Fibroblast of lung (primary cell): ENCODE measurements at regions not wholly inside any gene's neighbourhood (a gene's known extent, or its start where the extent isn't known, plus 50 kb on each side); places are given as distances from the start of the nearest gene placed in this dataset.

ENCODE experiments used
- EZH2 ChIP-seq: IDR thresholded peaks from 2 replicates; pipeline ENCODE4 v1.5.1; 2012; ENCODE audit warnings: low read length, control low read depth, mild to moderate bottlenecking; ENCODE audit errors: missing control alignments
- TF ChIP-seq, protein P1 (sequence below), 2 donors: IDR thresholded peaks in 1 of 2; conservative IDR thresholded peaks in 1 of 2; 1 replicate in 1 of 2; 2 replicates in 1 of 2; pipeline ENCODE4 v1.5.1; 2011 to 2012; ENCODE audit warnings: low read length in 2 of 2, control low read depth in 1 of 2, inconsistent platforms in 1 of 2, low read depth in 1 of 2, mild to moderate bottlenecking in 1 of 2

DNA sequence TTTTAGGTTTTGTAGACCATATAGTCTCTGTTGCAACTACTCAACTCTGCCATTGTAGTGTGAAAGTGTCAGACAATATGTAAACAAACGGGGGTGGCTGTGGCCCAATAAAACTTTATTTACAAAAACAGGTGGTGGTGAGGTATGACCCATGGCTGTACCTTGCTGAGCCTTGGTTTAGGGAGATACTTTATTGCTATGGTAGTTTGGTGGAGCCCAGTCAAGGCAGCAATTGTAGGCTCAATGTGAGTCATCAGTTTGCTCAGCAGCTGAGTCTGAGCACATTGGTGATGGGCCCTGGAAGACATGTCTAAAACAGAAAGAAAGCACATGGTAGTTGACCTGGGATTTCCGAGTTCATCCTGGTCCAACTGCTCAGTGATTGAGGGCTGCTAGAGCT, 242.5 kb downstream of the REEP3 start:
- TF ChIP-seq, protein P1, sequence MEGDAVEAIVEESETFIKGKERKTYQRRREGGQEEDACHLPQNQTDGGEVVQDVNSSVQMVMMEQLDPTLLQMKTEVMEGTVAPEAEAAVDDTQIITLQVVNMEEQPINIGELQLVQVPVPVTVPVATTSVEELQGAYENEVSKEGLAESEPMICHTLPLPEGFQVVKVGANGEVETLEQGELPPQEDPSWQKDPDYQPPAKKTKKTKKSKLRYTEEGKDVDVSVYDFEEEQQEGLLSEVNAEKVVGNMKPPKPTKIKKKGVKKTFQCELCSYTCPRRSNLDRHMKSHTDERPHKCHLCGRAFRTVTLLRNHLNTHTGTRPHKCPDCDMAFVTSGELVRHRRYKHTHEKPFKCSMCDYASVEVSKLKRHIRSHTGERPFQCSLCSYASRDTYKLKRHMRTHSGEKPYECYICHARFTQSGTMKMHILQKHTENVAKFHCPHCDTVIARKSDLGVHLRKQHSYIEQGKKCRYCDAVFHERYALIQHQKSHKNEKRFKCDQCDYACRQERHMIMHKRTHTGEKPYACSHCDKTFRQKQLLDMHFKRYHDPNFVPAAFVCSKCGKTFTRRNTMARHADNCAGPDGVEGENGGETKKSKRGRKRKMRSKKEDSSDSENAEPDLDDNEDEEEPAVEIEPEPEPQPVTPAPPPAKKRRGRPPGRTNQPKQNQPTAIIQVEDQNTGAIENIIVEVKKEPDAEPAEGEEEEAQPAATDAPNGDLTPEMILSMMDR (conservative IDR thresholded peaks at IDR 0.05 in 1 of 2, IDR thresholded peaks at IDR 0.05 in 1 of 2; ENCODE audit: low read depth in 1 of 2, low read length in 2 of 2), result no peak
- no peak for TF ChIP-seq EZH2
